ENCODE measurements at regions not wholly inside any gene's neighbourhood (a gene's known extent, or its start where the extent isn't known, plus 50 kb on each side); places are given as distances from the start of the nearest gene placed in this dataset.

DNA sequence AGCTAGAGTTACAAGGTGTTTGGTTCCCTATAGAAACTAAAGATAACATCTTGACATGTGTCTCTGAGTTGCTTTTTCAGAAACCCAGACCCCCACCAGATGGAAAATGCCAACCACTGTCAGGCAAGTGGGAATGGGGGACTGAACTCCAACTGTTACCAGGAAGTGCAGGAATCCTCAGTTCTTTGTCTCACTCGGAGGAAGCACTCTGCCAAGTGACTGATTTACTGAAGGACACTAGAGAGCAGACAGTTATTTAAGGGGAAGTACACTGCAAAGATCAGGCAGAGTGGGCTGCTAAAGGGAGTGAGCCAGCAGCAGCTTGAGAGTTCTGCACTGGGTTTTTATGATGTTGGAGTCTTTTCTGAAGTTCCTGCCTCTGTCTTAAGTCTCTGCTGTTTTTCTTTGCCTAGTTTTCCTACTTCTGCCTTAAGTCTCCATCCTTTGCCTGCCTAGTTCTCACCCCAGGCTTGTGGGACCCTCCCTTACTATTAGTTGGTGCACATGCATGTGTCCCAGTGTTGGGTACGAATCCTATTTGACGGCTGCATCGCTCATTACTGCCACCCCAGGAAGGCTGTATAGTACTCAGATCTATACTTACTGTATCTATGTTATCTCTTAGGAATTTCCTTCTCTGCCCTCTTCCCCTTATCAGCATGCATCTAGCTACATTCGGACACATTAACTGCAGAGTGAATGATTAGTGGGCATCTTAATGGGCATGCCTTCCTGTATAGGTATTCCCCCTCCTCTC lies 97.1 kb downstream of the TEX51 start:
- no peak for TF ChIP-seq CTCF (conservative IDR thresholded peaks at IDR 0.05 in 1 of 2, IDR thresholded peaks at IDR 0.05 in 1 of 2; ENCODE audit: low read depth in 1 of 2, low read length in 2 of 2)
- TF ChIP-seq EZH2 (IDR thresholded peaks at IDR 0.05; ENCODE audit: low read length, missing control alignments): no peak
